ENCODE measurements at regions not wholly inside any gene's neighbourhood (a gene's known extent, or its start where the extent isn't known, plus 50 kb on each side); places are given as distances from the start of the nearest gene placed in this dataset.

GRCh38 chr2:136389809-136390208 is 271.9 kb upstream of the CXCR4 start:
- TF ChIP-seq ZNF274 (IDR thresholded peaks at IDR 0.05; ENCODE audit: low read length) (no peak), ZNF274 (tag by site-specific recombination; IDR thresholded peaks at IDR 0.05; ENCODE audit: borderline replicate concordance) (no peak), ZNF747 (tag by site-specific recombination; IDR thresholded peaks at IDR 0.05) (no peak), ZNF280D (tag by site-specific recombination; IDR thresholded peaks at IDR 0.05) (no peak), GLI4 (tag by site-specific recombination; IDR thresholded peaks at IDR 0.05) (no peak), GLIS1 (tag by site-specific recombination; IDR thresholded peaks at IDR 0.05) (no peak), ZNF792 (tag by site-specific recombination; IDR thresholded peaks at IDR 0.05) (no peak), YY1 (tag by site-specific recombination; IDR thresholded peaks at IDR 0.05) (no peak), ZNF76 (tag by site-specific recombination; IDR thresholded peaks at IDR 0.05; ENCODE audit: borderline replicate concordance, low read depth) (no peak)
- TF ChIP-seq, protein P1, sequence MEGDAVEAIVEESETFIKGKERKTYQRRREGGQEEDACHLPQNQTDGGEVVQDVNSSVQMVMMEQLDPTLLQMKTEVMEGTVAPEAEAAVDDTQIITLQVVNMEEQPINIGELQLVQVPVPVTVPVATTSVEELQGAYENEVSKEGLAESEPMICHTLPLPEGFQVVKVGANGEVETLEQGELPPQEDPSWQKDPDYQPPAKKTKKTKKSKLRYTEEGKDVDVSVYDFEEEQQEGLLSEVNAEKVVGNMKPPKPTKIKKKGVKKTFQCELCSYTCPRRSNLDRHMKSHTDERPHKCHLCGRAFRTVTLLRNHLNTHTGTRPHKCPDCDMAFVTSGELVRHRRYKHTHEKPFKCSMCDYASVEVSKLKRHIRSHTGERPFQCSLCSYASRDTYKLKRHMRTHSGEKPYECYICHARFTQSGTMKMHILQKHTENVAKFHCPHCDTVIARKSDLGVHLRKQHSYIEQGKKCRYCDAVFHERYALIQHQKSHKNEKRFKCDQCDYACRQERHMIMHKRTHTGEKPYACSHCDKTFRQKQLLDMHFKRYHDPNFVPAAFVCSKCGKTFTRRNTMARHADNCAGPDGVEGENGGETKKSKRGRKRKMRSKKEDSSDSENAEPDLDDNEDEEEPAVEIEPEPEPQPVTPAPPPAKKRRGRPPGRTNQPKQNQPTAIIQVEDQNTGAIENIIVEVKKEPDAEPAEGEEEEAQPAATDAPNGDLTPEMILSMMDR (tag by site-specific recombination; IDR thresholded peaks at IDR 0.05) = no peak
